GM19238 (cell line): ENCODE measurements at regions not wholly inside any gene's neighbourhood (a gene's known extent, or its start where the extent isn't known, plus 50 kb on each side); places are given as distances from the start of the nearest gene placed in this dataset.
"Not testable (repeated sequence)": the region's sequence is repeated elsewhere in the genome, so short reads cannot be mapped to it uniquely, and the experiment has no call there.

Source experiments
- DNase-seq: peaks from one replicate; pipeline ENCODE4 v3.0.0; 2011; ENCODE audit warnings: low spot score; ENCODE audit not compliant: insufficient read length

DNA sequence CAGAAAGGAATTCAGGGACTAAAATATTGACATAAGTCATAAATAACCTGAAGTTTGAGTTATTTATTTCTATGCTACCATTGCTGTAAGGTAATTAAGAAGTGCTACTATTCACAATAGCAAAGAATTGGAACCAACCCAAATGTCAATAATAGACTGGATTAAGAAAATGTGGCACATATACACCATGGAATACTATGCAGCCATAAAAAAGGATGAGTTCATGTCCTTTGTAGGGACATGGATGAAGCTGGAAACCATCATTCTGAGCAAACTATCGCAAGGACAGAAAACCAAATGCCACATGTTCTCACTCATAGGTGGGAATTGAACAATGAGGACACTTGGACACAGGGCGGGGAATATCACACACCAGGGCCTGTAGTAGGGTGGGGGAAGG, 77.9 kb upstream of the FAM204A start:
- not testable (repeated sequence) for DNase-seq

DNA sequence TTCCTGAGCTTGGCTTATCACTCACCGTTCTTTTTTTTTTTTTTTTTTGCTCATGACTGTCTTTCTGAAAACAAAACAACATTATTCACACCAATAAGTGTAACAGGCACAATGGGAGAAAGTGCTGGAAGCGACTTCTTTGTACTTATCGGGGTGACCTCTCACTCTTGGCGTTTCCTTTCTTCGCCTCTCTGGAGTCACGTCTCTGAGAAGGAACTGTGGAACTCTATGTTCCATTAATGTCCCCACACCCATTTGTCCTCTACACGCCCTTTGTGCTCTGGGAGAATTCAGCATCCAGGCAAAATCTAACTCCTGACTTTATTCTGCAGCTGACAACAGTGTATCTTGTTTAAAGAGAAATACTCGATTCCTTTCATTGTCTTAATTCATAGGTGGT, 70.8 kb upstream of the FAM204A start:
- no peak for DNase-seq

DNA sequence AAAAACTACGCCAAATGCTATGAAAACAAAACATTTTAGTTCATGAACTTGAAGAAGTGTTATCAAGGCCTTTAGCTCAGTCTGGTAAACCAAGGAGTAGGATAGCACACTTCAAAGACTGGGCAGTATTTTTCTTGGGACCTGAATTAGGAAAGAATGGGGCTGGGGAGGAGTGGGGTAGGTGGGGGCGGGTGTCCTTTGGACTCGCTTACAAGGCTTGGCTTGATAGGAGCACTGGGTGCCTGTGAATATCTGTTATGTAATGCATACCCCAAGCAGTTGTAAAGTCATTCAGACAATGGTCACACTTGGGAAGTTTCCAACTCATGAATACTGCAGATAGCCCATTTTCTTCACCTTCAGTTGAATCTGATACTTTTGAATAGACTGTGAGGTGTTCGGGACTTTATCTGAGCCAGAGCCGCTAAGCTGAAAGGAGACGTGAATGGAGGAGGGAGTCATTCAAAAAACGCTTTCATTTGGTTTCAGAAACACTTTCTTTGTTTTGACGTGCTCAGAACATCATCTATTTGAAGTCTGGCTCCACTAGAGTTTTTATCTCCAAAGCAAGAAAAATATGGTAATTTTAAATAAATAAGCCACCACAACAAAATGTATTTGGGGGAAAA, 70.1 kb upstream of the FAM204A start:
- DNase-seq = no peak

DNA sequence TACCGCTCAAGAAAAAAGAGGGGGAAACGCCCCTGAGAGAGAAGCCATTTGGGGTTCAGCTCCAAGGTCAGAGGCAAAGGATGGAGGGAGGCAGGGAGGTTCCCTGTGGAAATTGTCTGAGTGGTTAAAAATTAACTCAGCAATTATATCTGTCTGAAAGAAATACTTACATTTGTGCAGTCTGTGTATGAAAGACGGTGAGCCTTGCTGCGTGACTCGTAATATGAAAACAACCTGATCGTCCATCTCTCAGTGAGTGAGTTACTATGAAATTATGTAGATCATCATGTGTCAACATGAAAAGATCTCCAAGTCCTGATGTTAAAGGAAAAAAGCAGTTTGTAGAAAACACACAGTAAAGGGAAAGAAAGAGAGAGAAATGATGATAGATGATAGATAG, 67.2 kb upstream of the FAM204A start:
- DNase-seq = no peak

DNA sequence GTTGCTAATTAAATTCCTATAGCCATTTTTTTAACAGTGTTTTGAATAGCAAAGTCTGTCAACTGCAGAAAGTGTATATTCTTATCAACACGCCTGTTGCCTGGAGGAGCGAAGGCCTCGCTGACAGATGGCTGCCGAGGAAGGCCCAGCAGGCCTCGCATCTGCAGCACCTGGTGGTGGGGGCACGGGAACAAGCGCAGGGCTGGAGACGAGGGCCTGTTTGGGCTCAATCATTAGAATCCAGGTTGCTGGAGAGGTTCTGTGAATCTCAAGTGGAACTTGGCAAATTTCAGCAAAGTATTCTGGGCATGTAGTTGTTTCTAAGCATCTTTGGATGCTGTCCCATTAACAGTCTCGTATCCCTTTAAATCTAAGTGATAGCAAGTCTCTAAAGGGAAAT, 66.1 kb upstream of the FAM204A start:
- DNase-seq = no peak

DNA sequence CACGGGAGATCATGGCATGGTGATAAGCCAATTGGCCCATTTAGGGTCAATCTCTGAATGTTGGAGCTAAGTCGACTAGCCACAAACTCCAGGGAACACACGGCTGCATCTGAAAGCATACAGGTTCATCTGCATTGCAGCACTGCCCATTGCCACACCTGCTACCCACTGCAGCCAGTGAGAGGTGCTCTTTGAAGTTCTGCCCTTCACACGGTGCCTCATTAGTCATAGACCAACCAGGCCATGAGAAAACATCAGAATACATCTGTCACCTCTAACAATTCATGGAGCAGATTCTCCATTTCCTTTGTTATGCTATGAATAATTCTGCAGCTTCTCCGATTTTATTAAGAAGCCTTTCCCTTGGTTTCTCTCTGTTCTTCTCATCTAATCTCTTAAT, 65.7 kb upstream of the FAM204A start:
- DNase-seq = no peak

DNA sequence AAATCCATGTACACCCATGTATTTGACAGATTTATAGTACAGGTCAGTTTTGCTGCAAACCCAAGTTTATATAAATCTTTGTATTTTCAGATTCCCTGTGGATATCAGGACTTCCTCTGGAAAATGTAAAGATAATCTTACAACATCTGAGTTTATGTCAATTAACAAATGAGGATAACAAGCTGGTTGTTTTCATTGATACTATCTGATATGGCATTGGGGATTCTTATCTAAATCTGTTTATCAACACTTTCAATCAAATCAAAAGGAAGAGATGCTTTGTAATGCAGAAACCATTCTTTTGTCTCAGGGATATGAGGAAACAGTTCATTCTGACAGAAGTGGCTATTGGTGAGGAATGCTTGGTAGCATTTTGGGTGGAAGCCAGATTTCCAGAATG, 64.9 kb upstream of the FAM204A start:
- DNase-seq = no peak

DNA sequence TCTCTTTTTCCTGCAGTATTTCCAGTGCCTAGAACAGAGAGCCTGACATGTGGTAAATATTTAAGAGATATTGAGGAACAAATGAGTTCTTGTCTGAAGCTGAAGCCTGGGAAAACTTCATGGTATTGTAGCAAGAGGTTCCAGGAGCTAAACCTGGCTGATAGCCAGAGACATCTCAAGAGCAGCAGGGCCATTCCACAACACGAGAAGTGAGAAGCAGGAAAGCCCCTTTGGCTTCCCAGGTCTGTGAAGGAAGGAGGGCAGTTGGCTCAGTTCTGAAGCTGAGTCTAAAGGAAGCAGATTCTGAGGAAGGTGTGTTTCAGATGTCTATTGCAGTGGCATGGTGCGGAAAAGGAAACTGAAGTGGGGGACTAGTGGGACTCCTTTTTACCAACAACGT, 63.8 kb upstream of the FAM204A start:
- no peak for DNase-seq

DNA sequence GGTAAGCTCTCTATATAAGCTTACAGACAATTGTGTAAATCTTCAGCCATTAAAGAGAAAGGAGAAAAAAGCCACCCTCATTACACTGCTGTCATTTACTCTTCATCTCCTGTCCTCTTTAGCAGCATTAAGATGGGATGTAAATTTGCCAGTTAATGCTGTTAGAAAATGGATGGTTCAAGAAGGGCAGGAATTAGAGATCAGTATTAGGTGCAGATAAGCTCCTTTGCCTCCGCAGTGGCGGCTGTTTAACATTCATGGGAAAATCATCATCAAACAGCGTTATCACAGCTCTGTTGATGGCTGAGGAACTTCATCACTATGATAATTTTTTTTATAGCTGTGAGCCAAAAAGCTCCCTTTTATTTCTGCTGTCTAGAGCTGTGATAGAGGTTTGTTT, 61.8 kb upstream of the FAM204A start:
- DNase-seq = no peak

DNA sequence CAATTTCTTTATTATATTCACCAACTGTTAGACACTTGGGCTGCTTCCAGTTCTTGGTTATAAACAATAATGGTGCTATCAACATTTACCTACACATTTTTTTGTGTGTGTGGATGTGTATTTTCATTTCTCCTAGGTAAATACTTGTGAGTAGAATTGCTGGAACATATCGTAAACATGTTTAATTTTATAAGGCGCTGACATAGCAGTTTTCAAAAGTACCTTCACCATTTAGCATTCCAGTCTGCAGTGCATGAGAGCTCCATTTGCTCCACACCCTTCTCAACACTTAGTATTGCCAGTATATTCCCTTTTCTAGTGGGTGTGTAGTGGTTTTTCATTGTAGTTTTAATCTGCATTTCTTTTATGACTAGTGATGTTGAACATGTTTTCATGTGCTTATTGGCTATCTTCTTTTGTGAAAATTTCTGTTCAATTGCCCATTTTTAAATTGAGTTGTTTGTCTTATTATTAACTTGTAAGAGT, 59.6 kb upstream of the FAM204A start:
- no peak for DNase-seq

DNA sequence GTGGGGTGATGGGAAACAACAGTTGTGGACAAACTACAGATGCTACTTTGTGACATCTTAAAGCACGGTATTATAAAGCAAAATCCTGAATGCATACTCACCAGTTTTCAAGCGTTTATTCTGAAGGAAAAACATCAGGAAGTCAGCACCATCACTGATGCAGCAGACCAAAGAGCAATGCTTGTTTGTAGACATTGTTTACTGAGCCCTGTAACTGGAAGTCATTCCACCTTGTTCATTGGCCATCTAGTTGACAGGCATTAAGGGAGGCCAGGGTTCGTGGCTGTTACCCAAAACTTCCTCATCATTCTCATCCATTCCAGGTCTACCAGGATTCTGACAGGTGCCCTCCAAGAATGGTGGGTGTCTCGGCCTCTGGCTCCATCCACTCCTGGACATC, 55.3 kb upstream of the FAM204A start:
- no peak for DNase-seq

DNA sequence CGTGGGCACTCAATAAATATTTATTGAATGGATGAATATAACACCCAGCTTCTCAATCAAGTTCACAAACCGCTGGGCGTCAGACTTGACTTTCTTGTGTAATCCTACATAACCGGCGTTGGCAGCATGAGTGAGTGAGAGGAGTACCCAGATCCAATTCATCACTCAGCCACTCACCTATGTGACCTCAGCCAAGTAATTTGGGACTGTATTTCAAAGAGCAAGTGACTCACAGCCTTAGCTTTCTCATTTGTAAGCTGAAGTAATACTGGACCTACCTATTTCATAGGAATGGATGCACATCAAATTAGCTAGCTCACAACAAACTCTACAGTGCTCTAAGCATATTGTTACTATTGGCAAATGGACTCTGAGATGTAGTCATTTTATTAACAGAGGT, 53.8 kb upstream of the FAM204A start:
- DNase-seq = no peak

DNA sequence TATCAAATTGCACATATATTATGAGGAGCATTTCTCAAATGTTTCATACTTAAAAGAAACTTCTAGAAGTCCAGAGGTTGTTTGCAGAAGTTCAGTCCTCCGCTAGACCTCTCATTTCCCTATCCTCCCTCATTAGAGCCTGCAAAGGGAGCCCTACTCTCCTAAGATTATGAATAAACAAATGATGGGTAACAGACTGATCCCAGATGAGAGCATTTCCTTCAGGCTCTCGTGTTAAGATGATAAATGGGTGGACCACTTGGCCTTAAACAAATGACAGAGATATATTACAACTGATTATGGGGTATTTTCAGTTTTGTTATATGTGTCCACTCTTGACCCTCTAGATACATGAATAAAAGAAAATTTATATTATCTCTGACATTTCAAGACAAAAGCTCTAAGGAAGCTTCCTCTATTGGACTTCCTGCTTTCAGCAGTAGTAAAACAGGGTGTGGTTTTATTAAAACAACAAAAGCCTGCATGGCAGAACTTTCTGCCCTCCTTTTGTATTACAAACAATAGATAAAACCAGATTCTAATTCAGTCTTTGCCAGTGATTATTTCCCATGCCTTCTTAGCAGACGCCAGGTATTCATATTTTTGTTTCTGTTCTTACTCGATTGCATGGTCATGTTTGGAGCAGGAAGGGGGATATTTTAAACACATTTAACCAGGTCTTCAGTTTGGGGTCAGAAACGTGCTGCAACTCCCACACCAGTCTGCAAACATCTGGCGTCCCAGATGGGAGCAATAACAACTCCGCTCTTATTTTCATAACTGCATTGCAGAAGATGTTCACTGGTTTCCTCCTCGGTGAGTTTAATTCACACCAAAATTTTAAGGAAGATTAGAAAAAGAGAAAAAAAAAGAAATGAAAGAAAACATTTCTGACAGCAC, 52.4 kb upstream of the FAM204A start:
- no peak for DNase-seq

DNA sequence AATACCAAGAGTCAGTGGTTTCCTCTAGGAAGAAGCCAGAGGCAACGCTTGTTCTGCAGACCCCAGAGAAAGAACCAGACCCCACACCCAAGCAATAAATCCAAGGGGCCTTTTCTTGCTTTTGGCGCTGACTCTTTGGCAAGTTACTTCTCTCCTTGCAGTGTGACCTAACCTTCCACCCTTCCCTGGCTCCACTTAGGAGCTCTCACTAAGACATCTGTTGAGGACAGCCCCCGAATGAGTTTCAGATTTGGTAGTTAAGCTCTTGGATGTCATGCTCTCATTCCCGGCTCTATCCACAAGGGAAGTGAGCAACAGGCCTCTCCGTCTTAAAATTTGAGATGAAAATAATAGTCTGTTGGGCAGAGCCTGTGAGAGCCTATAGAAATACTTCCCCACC, 50.6 kb upstream of the FAM204A start:
- no peak for DNase-seq
